MM.1S (cell line): ENCODE measurements at regions not wholly inside any gene's neighbourhood (a gene's known extent, or its start where the extent isn't known, plus 50 kb on each side); places are given as distances from the start of the nearest gene placed in this dataset.

Source experiments
- EZH2 ChIP-seq: fragments of 300-600 bp; sonication (generic); optimal IDR thresholded peaks from 2 replicates; pipeline ENCODE3; 2017; ENCODE audit warnings: low read depth, mild to moderate bottlenecking, antibody characterized with exemption, low read length, mixed read lengths
- TF ChIP-seq, protein P1 (sequence below): fragments of 300-600 bp; sonication (generic); IDR thresholded peaks from 2 replicates; pipeline ENCODE4 v1.5.1; 2016; ENCODE audit warnings: antibody characterized with exemption, low read length, mixed read lengths

DNA sequence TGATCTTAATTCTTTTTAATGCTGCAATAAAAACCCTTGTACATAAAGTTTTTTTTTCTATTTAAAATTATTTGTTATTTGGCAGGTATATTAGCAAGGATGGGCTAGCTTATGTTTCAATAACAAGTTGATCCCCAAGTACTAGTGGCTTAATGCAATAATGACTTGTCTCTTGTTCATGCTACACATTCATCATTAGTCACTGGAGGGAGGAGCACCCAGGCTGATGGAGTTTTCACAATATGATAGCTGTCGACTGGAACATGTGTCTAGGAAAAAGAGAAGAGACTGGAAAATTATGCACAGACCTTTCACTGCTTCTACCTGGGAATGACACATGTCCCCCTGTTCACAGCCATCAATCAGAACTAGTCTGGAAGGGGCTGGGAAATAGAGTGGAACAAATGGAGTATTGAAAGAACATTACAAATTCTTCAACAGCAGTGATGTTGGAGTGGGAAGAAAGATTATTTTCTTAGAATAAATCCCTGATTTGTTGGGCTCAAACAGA, 387.9 kb upstream of the RPS6KA3 start:
- TF ChIP-seq, protein P1, sequence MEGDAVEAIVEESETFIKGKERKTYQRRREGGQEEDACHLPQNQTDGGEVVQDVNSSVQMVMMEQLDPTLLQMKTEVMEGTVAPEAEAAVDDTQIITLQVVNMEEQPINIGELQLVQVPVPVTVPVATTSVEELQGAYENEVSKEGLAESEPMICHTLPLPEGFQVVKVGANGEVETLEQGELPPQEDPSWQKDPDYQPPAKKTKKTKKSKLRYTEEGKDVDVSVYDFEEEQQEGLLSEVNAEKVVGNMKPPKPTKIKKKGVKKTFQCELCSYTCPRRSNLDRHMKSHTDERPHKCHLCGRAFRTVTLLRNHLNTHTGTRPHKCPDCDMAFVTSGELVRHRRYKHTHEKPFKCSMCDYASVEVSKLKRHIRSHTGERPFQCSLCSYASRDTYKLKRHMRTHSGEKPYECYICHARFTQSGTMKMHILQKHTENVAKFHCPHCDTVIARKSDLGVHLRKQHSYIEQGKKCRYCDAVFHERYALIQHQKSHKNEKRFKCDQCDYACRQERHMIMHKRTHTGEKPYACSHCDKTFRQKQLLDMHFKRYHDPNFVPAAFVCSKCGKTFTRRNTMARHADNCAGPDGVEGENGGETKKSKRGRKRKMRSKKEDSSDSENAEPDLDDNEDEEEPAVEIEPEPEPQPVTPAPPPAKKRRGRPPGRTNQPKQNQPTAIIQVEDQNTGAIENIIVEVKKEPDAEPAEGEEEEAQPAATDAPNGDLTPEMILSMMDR: no peak
- TF ChIP-seq EZH2: no peak
